ENCODE measurements at regions not wholly inside any gene's neighbourhood (a gene's known extent, or its start where the extent isn't known, plus 50 kb on each side); places are given as distances from the start of the nearest gene placed in this dataset.

GRCh38 chr1:10848109-10848684 is 51.8 kb upstream of the CASZ1 start:
- Mint-ChIP-seq H3K27ac (no peak overlapping the region), H3K4me1 (no peaks in the 10 kb centered on the region), H3K36me3 (no peaks in the 10 kb centered on the region), H3K9me3 (peaks cover 6 to 22% (median 11%) of the 10 kb centered on the region in 7 donors), H3K27me3 (ENCODE audit: low read depth in 3 of 3) (peaks cover 3 to 14% (median 6%) of the 10 kb centered on the region in 3 donors), H3K4me3 (no peak overlapping the region)
- Histone ChIP-seq H4K20me1 (ENCODE audit: insufficient read depth, low read length) (no peaks in the 10 kb centered on the region), H3K27me3 (ENCODE audit: control insufficient read depth in 2 of 2, insufficient read depth in 2 of 2, low read length in 2 of 2) (no peaks in the 10 kb centered on the region), H3K4me1 (ENCODE audit: control insufficient read depth in 1 of 2, insufficient read depth in 2 of 2, low read length in 2 of 2) (no peaks in the 10 kb centered on the region), H3K4me3 (replicated peaks in 1 of 3; ENCODE audit: low read depth in 2 of 3, low read length in 3 of 3) (no peak overlapping the region), H3K36me3 (replicated peaks in 1 of 2; ENCODE audit: control insufficient read depth in 1 of 2, insufficient read depth in 2 of 2, low read length in 2 of 2) (no peaks in the 10 kb centered on the region), H2AFZ (ENCODE audit: insufficient read depth, low read depth, low read length, poor library complexity, severe bottlenecking) (no peak overlapping the region), H3K79me2 (ENCODE audit: insufficient read depth, low read length) (no peaks in the 10 kb centered on the region), H3K9ac (ENCODE audit: insufficient read depth, low read length, poor library complexity, severe bottlenecking) (no peak overlapping the region), H3K4me2 (replicated peaks; ENCODE audit: extremely low read depth, low read length, poor library complexity, severe bottlenecking) (no peak overlapping the region), H3K27ac (ENCODE audit: low read depth in 1 of 2, low read length in 2 of 2) (no peak overlapping the region), H3K9me3 (replicated peaks in 1 of 2; ENCODE audit: control insufficient read depth in 1 of 2, insufficient read depth in 1 of 2, low read length in 2 of 2) (peaks cover 5 to 8% of the 10 kb centered on the region in 2 donors)
- intact Hi-C loops (cut with micrococcal nuclease) = no loop called here
- TF ChIP-seq CTCF (IDR thresholded peaks at IDR 0.05) = no peak
- DNase-seq = no peak
- WGBS (ENCODE audit: insufficient coverage) = 91% methylated on average over 5 of the region's 10 CpGs

- TF ChIP-seq CTCF (IDR thresholded peaks at IDR 0.05) = no peak
- Histone ChIP-seq H4K20me1 (ENCODE audit: insufficient read depth, low read length) (no peaks in the 10 kb centered on the region), H3K27me3 (ENCODE audit: control insufficient read depth in 2 of 2, insufficient read depth in 2 of 2, low read length in 2 of 2) (no peaks in the 10 kb centered on the region), H3K9ac (ENCODE audit: insufficient read depth, low read length, poor library complexity, severe bottlenecking) (no peak overlapping the region), H3K4me1 (ENCODE audit: control insufficient read depth in 1 of 2, insufficient read depth in 2 of 2, low read length in 2 of 2) (no peaks in the 10 kb centered on the region), H3K9me3 (replicated peaks in 1 of 2; ENCODE audit: control insufficient read depth in 1 of 2, insufficient read depth in 1 of 2, low read length in 2 of 2) (no peaks in the 10 kb centered on the region), H3K27ac (ENCODE audit: low read depth in 1 of 2, low read length in 2 of 2) (no peak overlapping the region), H3K4me2 (replicated peaks; ENCODE audit: extremely low read depth, low read length, poor library complexity, severe bottlenecking) (no peak overlapping the region), H2AFZ (ENCODE audit: insufficient read depth, low read depth, low read length, poor library complexity, severe bottlenecking) (no peak overlapping the region), H3K4me3 (replicated peaks in 1 of 3; ENCODE audit: low read depth in 2 of 3, low read length in 3 of 3) (no peak overlapping the region), H3K79me2 (ENCODE audit: insufficient read depth, low read length) (no peaks in the 10 kb centered on the region), H3K36me3 (replicated peaks in 1 of 2; ENCODE audit: control insufficient read depth in 1 of 2, insufficient read depth in 2 of 2, low read length in 2 of 2) (no peaks in the 10 kb centered on the region)
- DNase-seq = no peak
- peaks cover 2 to 3% (median 3%) of the 10 kb centered on the region in 3 donors for H3K27me3 Mint-ChIP-seq (ENCODE audit: low read depth in 3 of 3)
- H3K4me1 Mint-ChIP-seq = no peaks in the 10 kb centered on the region
- WGBS (ENCODE audit: insufficient coverage) = 90% methylated on average over 3 of the region's 7 CpGs
- no peaks in the 10 kb centered on the region for H3K36me3 Mint-ChIP-seq
- intact Hi-C loops (cut with micrococcal nuclease) = no loop called here
- peaks cover 0 to 13% (median 2%) of the 10 kb centered on the region in 7 donors for H3K9me3 Mint-ChIP-seq
- H3K27ac Mint-ChIP-seq = no peak overlapping the region
- no peak overlapping the region for H3K4me3 Mint-ChIP-seq
These were observed 53.6 kb upstream of the CASZ1 start for GRCh38 chr1:10850026-10850425.

Data from CD14-positive monocyte (primary cell).